PFSK-1 (cell line): ENCODE measurements at regions not wholly inside any gene's neighbourhood (a gene's known extent, or its start where the extent isn't known, plus 50 kb on each side); places are given as distances from the start of the nearest gene placed in this dataset.

Source experiments
- FOXP2 ChIP-seq: optimal IDR thresholded peaks from 2 replicates; pipeline ENCODE3; 2011; ENCODE audit warnings: borderline replicate concordance, control low read depth, inconsistent platforms; ENCODE audit not compliant: insufficient read depth; ENCODE audit errors: extremely low read length, extremely low read depth
- POLR2AphosphoS5 ChIP-seq: IDR thresholded peaks from 2 replicates; pipeline ENCODE4 v1.6.1; 2012; ENCODE audit warnings: low read depth, mild to moderate bottlenecking, control low read depth, low read length, moderate library complexity
- REST ChIP-seq, 2 experiments: IDR thresholded peaks; 2 replicates each; pipeline versions ENCODE4 v1.6.1 to v1.8.0; 2011 to 2012; ENCODE audit warnings: low read depth in 2 of 2, low read length in 2 of 2, control low read depth in 1 of 2, inconsistent platforms in 1 of 2, mild to moderate bottlenecking in 1 of 2, moderate library complexity in 1 of 2; ENCODE audit not compliant: insufficient read depth in 1 of 2
- SIN3A ChIP-seq: IDR thresholded peaks from 2 replicates; pipeline ENCODE4 v1.6.1; 2012; ENCODE audit warnings: mild to moderate bottlenecking, low read length, moderate library complexity, borderline replicate concordance; ENCODE audit not compliant: insufficient read depth
- TAF1 ChIP-seq: IDR thresholded peaks from 2 replicates; pipeline ENCODE4 v1.6.1; 2012; ENCODE audit warnings: low read length, control low read depth, borderline replicate concordance; ENCODE audit not compliant: insufficient read depth

DNA sequence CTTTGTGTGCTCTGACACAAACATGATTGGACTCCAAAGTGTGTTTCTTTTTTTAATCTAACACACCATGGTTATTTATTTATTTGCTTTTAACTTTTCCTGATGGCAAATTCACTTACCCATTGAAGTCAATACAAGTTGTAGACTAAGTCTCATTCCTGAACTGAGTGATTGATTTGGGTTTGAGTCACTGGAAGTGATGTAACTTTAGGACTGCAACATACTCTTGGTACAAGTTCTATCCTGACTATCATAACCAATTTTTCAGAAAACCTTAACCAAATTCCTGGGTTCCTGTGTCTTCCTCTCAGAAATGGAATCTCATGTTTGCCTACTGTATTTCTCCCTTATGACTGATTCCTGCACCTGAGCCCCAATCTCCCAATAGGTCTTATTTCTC is 590.0 kb upstream of the ROBO1 start:
- no peak for TF ChIP-seq SIN3A
- TF ChIP-seq TAF1, result no peak
- TF ChIP-seq FOXP2, result no peak
- TF ChIP-seq REST (IDR thresholded peaks at IDR 0.05; ENCODE audit: insufficient read depth in 1 of 2, low read depth in 2 of 2, low read length in 2 of 2), result no peak
- TF ChIP-seq POLR2AphosphoS5, result no peak

GRCh38 chr3:80355144-80355543 is 587.3 kb upstream of the ROBO1 start:
- TF ChIP-seq POLR2AphosphoS5, result no peak
- no peak for TF ChIP-seq REST (IDR thresholded peaks at IDR 0.05; ENCODE audit: insufficient read depth in 1 of 2, low read depth in 2 of 2, low read length in 2 of 2)
- TF ChIP-seq SIN3A, result no peak

DNA sequence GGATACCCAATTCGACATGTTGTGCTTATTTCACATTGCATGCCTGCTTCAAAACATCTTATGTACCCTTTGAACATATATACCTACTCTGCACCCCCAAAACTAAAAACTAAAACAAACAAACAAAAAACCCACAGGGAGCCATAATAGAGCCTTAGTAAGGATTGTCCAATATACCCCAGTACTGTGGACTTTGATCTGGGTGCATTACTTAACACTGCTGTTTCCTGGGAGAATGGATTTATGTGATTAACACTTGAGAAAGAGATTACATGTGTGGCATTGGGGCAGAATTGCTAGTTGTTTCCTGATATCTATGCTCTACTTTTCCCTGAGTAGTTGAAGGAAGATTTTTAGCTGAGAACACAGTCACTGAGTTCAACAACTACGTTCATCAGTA is 583.4 kb upstream of the ROBO1 start:
- TF ChIP-seq FOXP2, result no peak
- TF ChIP-seq REST (IDR thresholded peaks at IDR 0.05; ENCODE audit: insufficient read depth in 1 of 2, low read depth in 2 of 2, low read length in 2 of 2), result no peak
- TF ChIP-seq TAF1, result no peak
- TF ChIP-seq POLR2AphosphoS5, result no peak
- no peak for TF ChIP-seq SIN3A

GRCh38 chr3:80350771-80351170 is 583.0 kb upstream of the ROBO1 start:
- TF ChIP-seq SIN3A, result no peak
- TF ChIP-seq POLR2AphosphoS5, result no peak
- no peak for TF ChIP-seq TAF1
- no peak for TF ChIP-seq REST (IDR thresholded peaks at IDR 0.05; ENCODE audit: insufficient read depth in 1 of 2, low read depth in 2 of 2, low read length in 2 of 2)
- no peak for TF ChIP-seq FOXP2

DNA sequence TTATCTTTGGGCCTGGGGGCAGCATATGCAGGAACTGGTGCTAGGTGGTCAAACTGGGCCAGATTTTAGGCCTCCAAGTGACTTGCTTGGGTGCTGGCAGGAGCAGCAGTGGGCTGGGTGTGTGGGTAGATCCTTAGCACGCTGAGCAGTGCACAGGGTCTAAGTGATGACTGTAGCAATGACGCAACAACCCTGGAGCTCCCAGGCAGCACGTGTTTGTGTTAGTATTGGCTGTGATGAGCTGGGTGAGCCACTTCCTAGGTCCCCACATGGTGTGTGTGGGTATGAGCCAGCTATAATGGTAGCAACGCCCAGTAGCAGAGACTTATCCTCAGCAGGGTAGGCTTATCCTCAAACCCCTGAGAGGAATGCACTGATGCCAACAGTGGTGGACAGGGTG is 570.6 kb upstream of the ROBO1 start:
- TF ChIP-seq REST (IDR thresholded peaks at IDR 0.05; ENCODE audit: insufficient read depth in 1 of 2, low read depth in 2 of 2, low read length in 2 of 2), result no peak
- TF ChIP-seq TAF1, result no peak
- no peak for TF ChIP-seq SIN3A
- no peak for TF ChIP-seq POLR2AphosphoS5
- TF ChIP-seq FOXP2, result no peak
